RPMI7951 (cell line): ENCODE measurements at regions not wholly inside any gene's neighbourhood (a gene's known extent, or its start where the extent isn't known, plus 50 kb on each side); places are given as distances from the start of the nearest gene placed in this dataset.
"Not testable (repeated sequence)": the region's sequence is repeated elsewhere in the genome, so short reads cannot be mapped to it uniquely, and the experiment has no call there.

Experiments used
- DNase-seq: peaks from one replicate; pipeline ENCODE4 v3.0.0-alpha.2; 2012; ENCODE audit warnings: low read depth

- DNase-seq: peak; percentile 93
Observed at GRCh38 chr2:54065411-54065810, 50.0 kb upstream of the ACYP2 start.

GRCh38 chr2:54063967-54064535 lies 51.4 kb upstream of the ACYP2 start:
- DNase-seq: no peak

- DNase-seq: no peak
Observed at GRCh38 chr2:54062401-54062800, 53.0 kb upstream of the ACYP2 start.

GRCh38 chr2:54061272-54061671 lies 54.1 kb upstream of the ACYP2 start:
- no peak for DNase-seq

- DNase-seq: no peak
Observed at GRCh38 chr2:54059986-54060385, 55.4 kb upstream of the ACYP2 start.

GRCh38 chr2:54059504-54059903 lies 55.9 kb upstream of the ACYP2 start:
- DNase-seq: no peak

GRCh38 chr2:54058449-54058848 lies 57.0 kb upstream of the ACYP2 start:
- no peak for DNase-seq

- DNase-seq: no peak
Observed at GRCh38 chr2:54054774-54055173, 60.6 kb upstream of the ACYP2 start.

- no peak for DNase-seq
Observed at GRCh38 chr2:54054271-54054670, 61.1 kb upstream of the ACYP2 start.

GRCh38 chr2:54053830-54054229 lies 61.6 kb upstream of the ACYP2 start:
- no peak for DNase-seq

GRCh38 chr2:54052825-54053718 lies 62.3 kb upstream of the ACYP2 start:
- DNase-seq: no peak

- no peak for DNase-seq
Observed at GRCh38 chr2:54050445-54050844, 65.0 kb upstream of the ACYP2 start.

- DNase-seq: no peak
Observed at GRCh38 chr2:54049365-54049764, 66.0 kb upstream of the ACYP2 start.

GRCh38 chr2:54048896-54049295 lies 66.5 kb upstream of the ACYP2 start:
- DNase-seq: not testable (repeated sequence)

GRCh38 chr2:54048117-54048785 lies 67.2 kb upstream of the ACYP2 start:
- DNase-seq: no peak

- DNase-seq: no peak
Observed at GRCh38 chr2:54047658-54048057, 67.8 kb upstream of the ACYP2 start.

GRCh38 chr2:54047091-54047490 lies 68.3 kb upstream of the ACYP2 start:
- DNase-seq: peak; percentile 23

- DNase-seq: no peak
Observed at GRCh38 chr2:54042897-54043620, 72.3 kb upstream of the PSME4 start.

- DNase-seq: no peak
Observed at GRCh38 chr2:54042341-54042740, 71.5 kb upstream of the PSME4 start.

GRCh38 chr2:54041135-54041534 lies 70.3 kb upstream of the PSME4 start:
- DNase-seq: no peak

GRCh38 chr2:54040685-54041084 lies 69.9 kb upstream of the PSME4 start:
- no peak for DNase-seq

- DNase-seq: no peak
Observed at GRCh38 chr2:54040250-54040649, 69.5 kb upstream of the PSME4 start.
